Dermis microvascular lymphatic vessel endothelial cell (primary cell): ENCODE measurements at regions not wholly inside any gene's neighbourhood (a gene's known extent, or its start where the extent isn't known, plus 50 kb on each side); places are given as distances from the start of the nearest gene placed in this dataset.

ENCODE experiments used
- DNase-seq, 2 donors: peaks; one replicate each; pipeline versions ENCODE4 v3.0.0 to v3.0.0-alpha.2; 2010; ENCODE audit warnings: low read depth in 2 of 2

- DNase-seq = no peak
Measured at GRCh38 chr18:78803104-78803503, 176.5 kb upstream of the SALL3 start.

GRCh38 chr18:78804206-78805030 lies 175.2 kb upstream of the SALL3 start:
- DNase-seq = no peak

DNA sequence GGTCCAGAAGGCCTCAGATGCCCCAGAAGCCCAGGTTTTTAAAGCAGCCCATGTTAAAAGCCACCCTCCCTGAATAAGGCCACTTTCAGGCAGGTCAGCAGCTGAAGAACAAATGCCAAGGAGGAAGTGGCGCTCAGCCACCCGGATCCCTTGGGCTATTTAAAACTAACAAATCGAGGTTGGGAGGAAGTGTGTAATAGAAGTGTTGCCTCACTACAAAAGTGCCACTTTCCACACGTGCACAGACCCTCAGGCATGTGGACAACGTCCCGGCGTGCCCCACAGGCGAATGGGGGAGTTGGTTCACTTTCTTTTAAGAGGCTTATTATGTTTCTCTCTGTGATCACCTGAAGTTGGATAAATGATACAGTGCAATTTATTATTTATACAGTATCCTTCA lies 173.8 kb upstream of the SALL3 start:
- no peak for DNase-seq

- no peak for DNase-seq
Measured at GRCh38 chr18:78807668-78808067, 171.9 kb upstream of the SALL3 start.

DNA sequence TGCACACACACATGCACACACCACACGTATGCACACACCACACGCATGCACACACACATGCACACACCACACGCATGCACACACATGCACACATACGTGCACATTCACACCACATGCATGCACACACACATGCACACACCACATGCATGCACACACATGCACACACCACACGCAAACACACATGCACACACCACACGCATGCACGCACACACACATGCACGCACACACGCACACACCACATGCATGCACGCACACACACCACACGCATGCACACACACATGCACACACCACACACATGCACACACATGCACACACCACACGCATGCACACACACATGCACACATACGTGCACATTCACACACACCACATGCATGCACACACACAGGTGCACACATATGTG lies 169.8 kb upstream of the SALL3 start:
- DNase-seq = no peak

DNA sequence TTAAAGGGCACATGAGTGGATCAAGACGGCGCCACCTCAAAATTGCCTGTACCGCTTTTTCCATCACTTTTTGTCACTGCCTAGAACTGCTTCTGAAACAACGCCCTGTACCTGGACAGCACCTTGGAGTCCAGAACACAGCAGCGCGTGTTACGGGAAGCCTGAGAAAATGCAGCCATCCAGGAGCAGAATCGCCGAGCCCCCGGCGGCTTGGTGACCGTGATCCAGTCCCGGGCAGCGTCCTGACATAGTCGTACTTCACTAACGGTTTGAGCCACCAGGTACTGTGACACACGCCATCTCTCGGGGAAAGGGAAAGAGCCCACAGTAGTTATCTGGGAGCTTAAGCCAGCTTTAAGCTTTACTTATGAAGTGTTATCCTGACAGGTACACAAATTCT lies 168.9 kb upstream of the SALL3 start:
- DNase-seq = no peak

GRCh38 chr18:78812067-78812466 lies 167.6 kb upstream of the SALL3 start:
- DNase-seq = no peak

- no peak for DNase-seq
Measured at GRCh38 chr18:78813156-78813555, 166.5 kb upstream of the SALL3 start.

DNA sequence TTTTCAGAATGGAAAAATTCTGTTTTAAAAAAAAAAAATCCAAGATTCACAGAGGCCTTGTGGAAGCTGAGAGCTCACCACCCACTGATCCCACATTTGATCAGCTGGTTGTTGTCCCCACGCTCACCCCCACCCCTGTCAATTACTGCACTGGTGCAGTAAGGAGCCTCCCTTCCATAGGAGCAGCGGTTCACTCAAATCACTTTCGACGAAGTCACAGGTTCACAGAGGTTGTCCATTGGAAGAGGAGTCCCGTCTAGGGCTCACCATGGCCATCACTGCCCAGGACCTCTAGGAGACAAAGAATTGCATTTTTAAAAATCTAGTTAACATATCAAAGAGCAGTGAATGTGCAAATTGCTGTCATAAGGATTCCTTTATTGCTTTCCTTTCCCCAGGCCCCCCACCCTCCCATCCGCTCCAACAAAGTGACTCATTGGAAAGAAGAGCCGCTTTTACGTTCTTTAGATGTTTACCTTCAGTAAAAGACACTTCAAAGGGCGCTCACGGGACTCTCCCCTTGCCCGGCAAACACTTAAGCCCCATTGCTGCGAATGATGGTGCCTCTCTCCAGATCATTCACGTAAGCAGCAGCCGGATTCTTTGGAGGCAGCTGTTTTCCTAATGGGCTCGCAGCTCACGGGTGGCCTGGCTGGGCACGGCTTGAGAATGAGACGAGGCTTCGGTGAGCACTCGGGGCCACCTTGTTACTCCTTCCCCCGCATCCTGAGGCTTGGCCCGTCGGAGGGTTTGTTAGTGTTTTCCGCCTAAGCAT lies 165.5 kb upstream of the SALL3 start:
- DNase-seq = no peak

DNA sequence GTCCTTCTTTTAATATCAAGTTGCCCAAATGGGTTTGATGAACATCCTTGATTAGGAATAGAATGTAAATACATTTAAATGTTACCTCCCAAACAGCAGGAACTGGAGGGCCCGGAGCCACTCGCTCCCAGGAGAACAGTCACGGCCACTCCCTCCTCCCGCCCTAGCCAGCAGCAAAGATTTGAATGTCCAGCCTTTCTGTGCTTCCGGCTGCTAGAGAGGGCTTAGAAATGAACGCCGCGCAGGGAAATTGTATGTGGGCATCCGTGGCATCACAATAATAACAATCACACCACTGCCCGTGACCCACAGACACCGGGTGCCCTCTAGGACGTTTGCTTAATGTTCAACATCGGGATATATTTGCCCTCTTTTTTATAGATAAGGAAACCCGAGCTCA lies 164.9 kb upstream of the SALL3 start:
- no peak for DNase-seq

GRCh38 chr18:78816114-78816513 lies 163.5 kb upstream of the SALL3 start:
- DNase-seq = no peak

DNA sequence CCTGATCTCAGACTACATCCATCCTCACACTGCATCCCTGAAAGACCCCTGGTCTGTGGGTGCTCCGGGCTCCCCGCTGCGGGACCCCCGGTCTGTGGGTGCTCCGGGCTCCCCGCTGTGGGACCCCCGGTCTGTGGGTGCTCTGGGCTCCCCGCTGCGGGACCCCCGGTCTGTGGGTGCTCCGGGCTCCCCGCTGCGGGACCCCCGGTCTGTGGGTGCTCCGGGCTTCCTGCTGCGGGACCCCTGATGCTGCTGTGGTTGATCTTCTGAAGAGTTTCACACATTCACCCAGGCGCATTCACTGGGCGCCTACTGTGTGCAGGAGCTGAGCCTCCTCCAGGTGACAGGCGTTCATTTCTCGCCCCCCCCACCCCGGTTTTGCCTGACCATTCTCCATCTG lies 162.7 kb upstream of the SALL3 start:
- no peak for DNase-seq

- no peak for DNase-seq
Measured at GRCh38 chr18:78818495-78818894, 161.1 kb upstream of the SALL3 start.

DNA sequence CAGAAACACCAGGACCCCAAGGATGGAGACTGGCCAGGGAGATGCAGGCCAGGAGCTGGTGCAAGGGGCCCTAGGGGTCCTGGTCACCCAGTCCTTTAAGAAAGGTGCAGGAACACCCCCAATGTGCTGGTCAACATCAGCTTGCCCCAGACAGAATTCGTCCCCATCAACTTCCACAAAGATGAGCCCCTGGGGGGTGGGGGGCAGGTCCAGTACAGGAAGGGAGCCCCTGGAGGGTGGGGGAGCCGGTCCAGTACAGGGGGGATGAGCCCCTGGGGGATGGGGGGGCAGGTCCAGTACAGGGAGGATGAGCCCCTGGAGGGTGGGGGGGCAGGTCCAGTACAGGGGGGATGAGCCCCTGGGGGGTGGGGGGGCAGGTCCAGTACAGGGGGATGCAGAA lies 160.7 kb upstream of the SALL3 start:
- no peak for DNase-seq

GRCh38 chr18:78820161-78820834 lies 159.3 kb upstream of the SALL3 start:
- no peak for DNase-seq

DNA sequence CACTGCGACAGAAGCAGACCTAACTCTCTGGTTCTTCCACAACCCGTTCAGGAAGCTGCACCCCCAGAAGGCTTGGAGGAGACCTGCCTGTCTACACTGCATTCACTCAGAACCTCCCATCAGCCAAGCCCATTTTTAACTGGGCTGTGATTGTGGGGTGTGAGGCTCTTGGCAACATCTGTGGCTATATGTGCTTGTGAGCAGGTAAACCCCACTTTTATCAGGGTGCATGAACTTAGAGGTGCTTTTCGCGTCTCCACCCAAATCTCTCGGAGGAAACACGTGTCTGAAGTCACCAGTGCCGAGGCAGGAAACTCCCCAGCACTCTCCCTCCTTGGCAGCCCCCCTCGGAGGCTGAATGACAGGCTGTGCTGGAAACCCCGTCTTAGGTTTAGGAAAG lies 158.2 kb upstream of the SALL3 start:
- no peak for DNase-seq

DNA sequence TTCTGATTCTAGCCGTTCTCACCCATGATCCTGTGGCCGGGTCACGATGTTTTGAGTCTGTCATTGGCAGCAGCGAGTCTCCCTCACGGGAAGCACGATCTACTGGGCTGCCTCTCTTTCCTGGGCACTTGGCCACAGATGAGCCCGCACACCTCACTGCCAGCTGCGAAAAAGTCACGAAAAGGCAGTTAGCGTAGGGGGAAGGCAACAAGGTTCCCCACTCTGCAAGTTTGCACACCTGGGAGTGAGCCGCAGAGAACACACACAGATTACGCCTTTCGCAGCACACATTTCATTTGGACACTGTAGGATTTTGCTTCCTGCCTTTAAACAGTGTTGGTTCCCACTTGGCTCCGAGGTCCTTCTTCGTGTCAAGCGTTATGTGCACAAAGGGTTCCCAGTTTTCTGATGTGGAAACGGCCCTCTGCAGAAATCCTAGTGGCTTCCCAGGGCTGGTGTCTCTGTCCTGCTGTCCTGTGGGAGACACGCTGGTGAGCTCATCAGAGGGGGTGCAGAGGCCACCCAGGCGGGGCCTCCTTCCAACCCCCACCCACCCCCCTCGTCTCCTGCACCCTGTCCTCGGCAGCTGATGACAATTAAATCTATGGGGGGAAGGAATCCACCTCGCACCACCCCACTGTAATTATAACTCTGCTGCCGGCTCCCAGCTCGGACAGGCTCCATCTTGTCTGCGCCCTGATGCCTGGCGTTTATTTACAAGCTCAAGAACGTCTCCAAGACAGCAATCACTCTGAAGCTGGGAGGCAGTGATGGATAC lies 157.3 kb upstream of the SALL3 start:
- DNase-seq = no peak

DNA sequence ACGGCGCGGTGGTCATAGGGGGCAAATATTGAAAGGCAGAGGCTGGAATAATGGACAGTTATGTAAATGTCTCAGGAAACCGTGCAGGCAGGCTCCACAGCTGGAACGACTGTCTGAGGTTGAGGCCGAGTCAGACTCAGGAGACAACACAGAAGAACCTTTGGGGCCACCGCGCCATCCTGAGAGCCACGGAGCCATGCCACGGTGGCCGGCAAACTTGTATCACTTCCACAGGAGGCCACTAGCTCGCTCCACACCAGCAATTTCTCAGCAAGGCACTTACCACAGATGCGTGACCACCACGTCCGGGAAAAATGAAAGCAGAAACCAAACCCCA lies 156.7 kb upstream of the SALL3 start:
- no peak for DNase-seq

DNA sequence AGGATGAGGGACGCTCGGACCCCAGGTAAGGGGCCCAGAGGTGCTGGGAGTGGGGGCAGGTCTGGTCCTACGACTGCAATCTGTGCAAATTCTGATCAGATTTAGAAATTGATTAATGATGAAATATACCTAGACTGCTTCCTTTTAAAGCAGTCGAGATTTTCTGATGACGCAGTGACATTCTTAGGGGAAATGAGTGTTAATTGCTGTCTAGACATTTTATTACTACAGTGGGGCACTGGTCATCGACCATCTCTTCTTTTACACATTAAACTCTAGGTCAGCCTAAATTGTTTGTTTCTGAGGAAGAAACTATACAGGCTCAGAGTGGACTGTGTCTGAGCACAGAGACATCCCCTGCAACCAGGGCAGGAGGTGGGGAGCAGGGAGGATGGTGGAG lies 154.4 kb upstream of the SALL3 start:
- no peak for DNase-seq

DNA sequence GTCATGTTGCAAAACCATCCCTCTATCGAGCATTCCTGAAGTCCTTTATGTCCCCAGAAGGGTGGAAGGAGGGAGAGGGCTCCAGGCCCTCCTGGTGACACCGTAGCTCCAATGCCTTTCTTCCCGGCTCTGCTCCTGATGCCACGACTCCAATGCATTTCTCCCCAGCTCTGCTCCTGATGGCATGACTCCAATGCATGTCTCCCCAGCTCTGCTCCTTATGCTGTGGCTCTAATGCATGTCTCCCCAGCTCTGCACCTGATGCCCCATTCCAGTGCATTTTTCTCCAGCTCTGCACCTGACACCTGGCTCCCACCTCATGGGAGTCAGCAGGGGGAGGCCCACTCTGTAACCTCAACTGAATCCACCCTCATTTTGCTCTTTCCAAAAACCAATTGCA lies 153.0 kb upstream of the SALL3 start:
- no peak for DNase-seq

DNA sequence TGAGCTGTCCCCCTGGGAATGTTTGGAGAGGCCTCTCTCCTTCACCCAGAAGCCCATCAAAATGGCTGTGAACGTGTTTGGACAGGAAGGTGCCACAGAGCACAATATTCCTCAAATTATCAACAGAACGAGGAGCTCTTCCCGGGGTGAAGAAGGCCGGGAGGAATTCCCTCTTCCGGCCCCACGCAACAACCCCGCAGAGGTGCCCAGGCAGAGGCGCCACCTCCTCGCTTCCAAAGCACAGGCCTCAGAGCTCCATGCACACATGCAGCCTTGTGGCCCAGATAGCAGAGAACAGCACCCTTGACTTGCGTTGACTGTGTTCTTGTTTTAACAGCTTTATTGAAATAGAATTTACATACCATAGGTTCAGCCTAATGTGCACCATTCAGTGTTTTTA lies 152.5 kb upstream of the SALL3 start:
- DNase-seq = no peak

GRCh38 chr18:78828131-78828530 lies 151.5 kb upstream of the SALL3 start:
- DNase-seq = no peak
